GM23338 (cell line): ENCODE measurements at regions not wholly inside any gene's neighbourhood (a gene's known extent, or its start where the extent isn't known, plus 50 kb on each side); places are given as distances from the start of the nearest gene placed in this dataset.
"Not testable (repeated sequence)": the region's sequence is repeated elsewhere in the genome, so short reads cannot be mapped to it uniquely, and the experiment has no call there.

Source experiments
- ATAC-seq: fragments of 200-7000 bp; cut with Tn5 transposase; 3 replicates; pipeline ENCODE4 v1.9.1; 2020
- DNase-seq: peaks from one replicate; pipeline ENCODE4 v3.0.0-alpha.2; 2015; ENCODE audit warnings: low spot score
- H2AFZ ChIP-seq: fragments of 200-600 bp; sonication (generic); 2 replicates; pipeline ENCODE4 v1.8.0; 2016; ENCODE audit warnings: antibody characterized with exemption, mild to moderate bottlenecking, moderate library complexity
- H3F3A ChIP-seq: fragments of 200-600 bp; sonication (generic); replicated peaks from 2 replicates; pipeline ENCODE4 v1.8.0; 2017; ENCODE audit warnings: antibody characterized with exemption, mixed run types, low read depth
- H3K27ac ChIP-seq: fragments of 200-600 bp; sonication (generic); 2 replicates; pipeline ENCODE4 v1.6.1; 2016; ENCODE audit warnings: low read depth
- H3K27me3 ChIP-seq: fragments of 200-600 bp; sonication (generic); 2 replicates; pipeline ENCODE4 v1.8.0; 2016; ENCODE audit warnings: mild to moderate bottlenecking, mixed run types, moderate library complexity; ENCODE audit not compliant: insufficient read depth
- H3K36me3 ChIP-seq: fragments of 200-600 bp; sonication (generic); 2 replicates; pipeline ENCODE4 v1.8.0; 2016; ENCODE audit warnings: mild to moderate bottlenecking; ENCODE audit not compliant: insufficient read depth
- H3K4me1 ChIP-seq: fragments of 200-600 bp; sonication (generic); 2 replicates; pipeline ENCODE4 v1.8.0; 2016; ENCODE audit warnings: mild to moderate bottlenecking, moderate library complexity; ENCODE audit not compliant: insufficient read depth
- H3K4me2 ChIP-seq: fragments of 200-600 bp; sonication (generic); 2 replicates; pipeline ENCODE4 v1.7.1; 2017; ENCODE audit warnings: mixed run types
- H3K4me3 ChIP-seq: fragments of 200-600 bp; sonication (generic); 2 replicates; pipeline ENCODE4 v1.6.1; 2016; ENCODE audit warnings: mixed run types
- H3K79me2 ChIP-seq: fragments of 200-600 bp; sonication (generic); replicated peaks from 2 replicates; pipeline ENCODE4 v1.8.0; 2017; ENCODE audit warnings: mild to moderate bottlenecking; ENCODE audit not compliant: insufficient read depth
- H3K9me2 ChIP-seq: fragments of 200-600 bp; sonication (generic); 2 replicates; pipeline ENCODE4 v1.8.0; 2017; ENCODE audit not compliant: insufficient read depth
- H4K20me1 ChIP-seq: fragments of 200-600 bp; sonication (generic); replicated peaks from 2 replicates; pipeline ENCODE4 v1.8.0; 2017; ENCODE audit warnings: mild to moderate bottlenecking; ENCODE audit not compliant: insufficient read depth
- H3K27ac Mint-ChIP-seq: 2 replicates; pipeline ENCODE4 v1.8.0; 2020; ENCODE audit warnings: inconsistent platforms, mild to moderate bottlenecking, moderate library complexity, mixed read lengths
- H3K27me3 Mint-ChIP-seq: 3 replicates; pipeline ENCODE4 v1.8.0; 2022; ENCODE audit warnings: low read depth, mild to moderate bottlenecking, moderate library complexity, mixed read lengths, inconsistent platforms; ENCODE audit not compliant: insufficient read depth, poor library complexity
- H3K36me3 Mint-ChIP-seq: 3 replicates; pipeline ENCODE4 v1.8.0; 2021; ENCODE audit warnings: low read depth, mild to moderate bottlenecking, inconsistent platforms, moderate library complexity, mixed read lengths
- H3K4me1 Mint-ChIP-seq: 3 replicates; pipeline ENCODE4 v1.8.0; 2020; ENCODE audit warnings: mild to moderate bottlenecking, inconsistent platforms, mixed read lengths
- H3K4me3 Mint-ChIP-seq: 3 replicates; pipeline ENCODE4 v1.8.0; 2021; ENCODE audit warnings: moderate library complexity, mild to moderate bottlenecking, inconsistent platforms, mixed read lengths
- H3K9me3 Mint-ChIP-seq: 3 replicates; pipeline ENCODE4 v1.8.0; 2020; ENCODE audit warnings: moderate library complexity, mild to moderate bottlenecking, inconsistent platforms, mixed read lengths
- CREB1 ChIP-seq: fragments of 250-450 bp; sonication (Bioruptor Pico); IDR thresholded peaks from 2 replicates; pipeline ENCODE4 v1.5.0; 2020; ENCODE audit warnings: low read depth, mild to moderate bottlenecking, moderate library complexity
- ETS1 ChIP-seq: IDR thresholded peaks from 2 replicates; pipeline ENCODE4 v1.6.1; 2016; ENCODE audit warnings: antibody characterized with exemption
- EZH2 ChIP-seq: fragments of 200-600 bp; sonication (generic); IDR thresholded peaks from one replicate; pipeline ENCODE4 v1.8.0; 2017; ENCODE audit warnings: antibody characterized with exemption, mild to moderate bottlenecking, low read depth; ENCODE audit not compliant: unreplicated experiment
- EZH2phosphoT487 ChIP-seq: fragments of 200-600 bp; sonication (generic); IDR thresholded peaks from one replicate; pipeline ENCODE4 v1.8.1; 2018; ENCODE audit warnings: antibody characterized with exemption; ENCODE audit not compliant: unreplicated experiment
- POLR2AphosphoS5 ChIP-seq: IDR thresholded peaks from 2 replicates; pipeline ENCODE4 v1.6.1; 2016; ENCODE audit warnings: antibody characterized with exemption, low read depth
- STAT1 ChIP-seq: IDR thresholded peaks from one replicate; pipeline ENCODE4 v1.6.1; 2016; ENCODE audit warnings: antibody characterized with exemption; ENCODE audit not compliant: unreplicated experiment
- ZNF114 ChIP-seq: fragments of 250-450 bp; sonication (Bioruptor Pico); IDR thresholded peaks from 2 replicates; pipeline ENCODE4 v1.5.0; 2020; ENCODE audit warnings: mild to moderate bottlenecking, moderate library complexity
- TF ChIP-seq, protein P1 (sequence below), 2 experiments: fragments of 200-600 bp in 1 of 2; sonication (generic) in 1 of 2; conservative IDR thresholded peaks; 2 replicates each; pipeline versions ENCODE4 v1.5.1 to v1.6.1; 2016 to 2017; ENCODE audit warnings: antibody characterized with exemption in 2 of 2, low read depth in 2 of 2, mild to moderate bottlenecking in 2 of 2, moderate library complexity in 1 of 2

GRCh38 chr9:22217254-22217653 lies 208.1 kb upstream of the CDKN2B start:
- TF ChIP-seq POLR2AphosphoS5, result no peak
- TF ChIP-seq, protein P1, sequence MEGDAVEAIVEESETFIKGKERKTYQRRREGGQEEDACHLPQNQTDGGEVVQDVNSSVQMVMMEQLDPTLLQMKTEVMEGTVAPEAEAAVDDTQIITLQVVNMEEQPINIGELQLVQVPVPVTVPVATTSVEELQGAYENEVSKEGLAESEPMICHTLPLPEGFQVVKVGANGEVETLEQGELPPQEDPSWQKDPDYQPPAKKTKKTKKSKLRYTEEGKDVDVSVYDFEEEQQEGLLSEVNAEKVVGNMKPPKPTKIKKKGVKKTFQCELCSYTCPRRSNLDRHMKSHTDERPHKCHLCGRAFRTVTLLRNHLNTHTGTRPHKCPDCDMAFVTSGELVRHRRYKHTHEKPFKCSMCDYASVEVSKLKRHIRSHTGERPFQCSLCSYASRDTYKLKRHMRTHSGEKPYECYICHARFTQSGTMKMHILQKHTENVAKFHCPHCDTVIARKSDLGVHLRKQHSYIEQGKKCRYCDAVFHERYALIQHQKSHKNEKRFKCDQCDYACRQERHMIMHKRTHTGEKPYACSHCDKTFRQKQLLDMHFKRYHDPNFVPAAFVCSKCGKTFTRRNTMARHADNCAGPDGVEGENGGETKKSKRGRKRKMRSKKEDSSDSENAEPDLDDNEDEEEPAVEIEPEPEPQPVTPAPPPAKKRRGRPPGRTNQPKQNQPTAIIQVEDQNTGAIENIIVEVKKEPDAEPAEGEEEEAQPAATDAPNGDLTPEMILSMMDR (conservative IDR thresholded peaks at IDR 0.05; ENCODE audit: low read depth in 2 of 2), result no peak
- no peak for TF ChIP-seq EZH2phosphoT487
- no peak for TF ChIP-seq ETS1
- TF ChIP-seq ZNF114 (CRISPR knock-in tag), result no peak
- no peak for TF ChIP-seq EZH2
- H3K27me3 Mint-ChIP-seq, result peaks cover 3% of the 10 kb centered on the region
- ATAC-seq (no peak; the same call in 2 of the 3 replicates), DNase-seq (no peak)
- Histone ChIP-seq H2AFZ (no peak overlapping the region), H3K4me1 (peaks cover 18% of the 10 kb centered on the region), H3K4me3 (no peak overlapping the region), H3K79me2 (no peaks in the 10 kb centered on the region), H3K36me3 (no peaks in the 10 kb centered on the region), H3K4me2 (no peak overlapping the region), H3K9me2 (no peaks in the 10 kb centered on the region), H4K20me1 (no peaks in the 10 kb centered on the region), H3K27me3 (no peaks in the 10 kb centered on the region), H3K27ac (no peak overlapping the region), H3F3A (no peaks in the 10 kb centered on the region)
- H3K4me1 Mint-ChIP-seq, result peaks cover 11% of the 10 kb centered on the region
- H3K4me3 Mint-ChIP-seq, result no peak overlapping the region
- H3K27ac Mint-ChIP-seq, result no peak overlapping the region
- H3K9me3 Mint-ChIP-seq, result peaks cover 8% of the 10 kb centered on the region; the same call in 2 of the 3 replicates
- H3K36me3 Mint-ChIP-seq, result 0 out of 3 replicates have a peak, but pooled peaks cover 5% of the 10 kb centered on the region

- H3K27me3 ChIP-seq, H2AFZ ChIP-seq, H3K27ac ChIP-seq, H3K9me2 ChIP-seq, H4K20me1 ChIP-seq, H3K4me2 ChIP-seq, H3K27ac Mint-ChIP-seq, H3K79me2 ChIP-seq, H3K4me1 Mint-ChIP-seq, H3K4me1 ChIP-seq, H3K4me3 Mint-ChIP-seq, H3K4me3 ChIP-seq, H3K27me3 Mint-ChIP-seq, H3F3A ChIP-seq, DNase-seq, ATAC-seq: not testable (repeated sequence)
- peaks cover 12% of the 10 kb centered on the region for H3K36me3 ChIP-seq
- peaks cover 36% of the 10 kb centered on the region; the same call in 2 of the 3 replicates for H3K36me3 Mint-ChIP-seq
- H3K9me3 Mint-ChIP-seq, result peaks cover 72% of the 10 kb centered on the region
Measured at GRCh38 chr9:22225856-22226255, 216.8 kb upstream of the CDKN2B start.

- no peak for DNase-seq
- H3K9me3 Mint-ChIP-seq, result peaks cover 79% of the 10 kb centered on the region
- H3K4me3 ChIP-seq, result no peak overlapping the region
- H2AFZ ChIP-seq, result no peak overlapping the region
- H3K9me2 ChIP-seq, result 0 out of 2 replicates have a peak, but pooled peaks cover 8% of the 10 kb centered on the region
- no peaks in the 10 kb centered on the region for H4K20me1 ChIP-seq
- no peaks in the 10 kb centered on the region for H3K79me2 ChIP-seq
- H3K4me3 Mint-ChIP-seq, result no peak overlapping the region
- H3K4me2 ChIP-seq, result no peak overlapping the region
- no peaks in the 10 kb centered on the region for H3K27me3 ChIP-seq
- no peak overlapping the region for H3K27ac ChIP-seq
- no peak for ATAC-seq
- H3K36me3 ChIP-seq, result peaks cover 17% of the 10 kb centered on the region
- H3K36me3 Mint-ChIP-seq, result peaks cover 36% of the 10 kb centered on the region; the same call in 2 of the 3 replicates
- no peaks in the 10 kb centered on the region for H3K27me3 Mint-ChIP-seq
- H3F3A ChIP-seq, result no peaks in the 10 kb centered on the region
- H3K27ac Mint-ChIP-seq, result no peak overlapping the region
- H3K4me1 ChIP-seq, result no peaks in the 10 kb centered on the region
- H3K4me1 Mint-ChIP-seq, result no peaks in the 10 kb centered on the region; the same call in 2 of the 3 replicates
- TF ChIP-seq CREB1 (CRISPR knock-in tag) (no peak), STAT1 (no peak), ETS1 (no peak), ZNF114 (CRISPR knock-in tag) (no peak)
Measured at GRCh38 chr9:22227986-22228385, 218.6 kb upstream of the DMRTA1 start.
